GM12875 (cell line): ENCODE measurements at regions not wholly inside any gene's neighbourhood (a gene's known extent, or its start where the extent isn't known, plus 50 kb on each side); places are given as distances from the start of the nearest gene placed in this dataset.
A peak's percentile ranks its signal among the peaks of the same experiment; 100 is the strongest.

Source experiments
- H3K4me3 ChIP-seq: one replicate; pipeline ENCODE4 v1.5.1; 2011; ENCODE audit warnings: low read depth, low read length, control low read depth
- CTCF ChIP-seq: IDR thresholded peaks from 2 replicates; pipeline ENCODE4 v1.5.1; 2011; ENCODE audit warnings: low read depth, mild to moderate bottlenecking, control low read depth, inconsistent platforms, low read length, moderate library complexity, borderline replicate concordance; ENCODE audit not compliant: insufficient read depth

GRCh38 chr17:77455111-77455890 lies 314.5 kb downstream of the SEC14L1 start:
- TF ChIP-seq CTCF = no peak
- H3K4me3 ChIP-seq = peak overlapping the region; percentile 58

- peak overlapping the region; percentile 58 for H3K4me3 ChIP-seq
- no peak for TF ChIP-seq CTCF
Measured at GRCh38 chr17:77455891-77456260, 315.1 kb downstream of the SEC14L1 start.

- no peak for TF ChIP-seq CTCF
- H3K4me3 ChIP-seq = peak overlapping the region; percentile 28
Measured at GRCh38 chr17:77456271-77456950, 315.6 kb downstream of the SEC14L1 start.

DNA sequence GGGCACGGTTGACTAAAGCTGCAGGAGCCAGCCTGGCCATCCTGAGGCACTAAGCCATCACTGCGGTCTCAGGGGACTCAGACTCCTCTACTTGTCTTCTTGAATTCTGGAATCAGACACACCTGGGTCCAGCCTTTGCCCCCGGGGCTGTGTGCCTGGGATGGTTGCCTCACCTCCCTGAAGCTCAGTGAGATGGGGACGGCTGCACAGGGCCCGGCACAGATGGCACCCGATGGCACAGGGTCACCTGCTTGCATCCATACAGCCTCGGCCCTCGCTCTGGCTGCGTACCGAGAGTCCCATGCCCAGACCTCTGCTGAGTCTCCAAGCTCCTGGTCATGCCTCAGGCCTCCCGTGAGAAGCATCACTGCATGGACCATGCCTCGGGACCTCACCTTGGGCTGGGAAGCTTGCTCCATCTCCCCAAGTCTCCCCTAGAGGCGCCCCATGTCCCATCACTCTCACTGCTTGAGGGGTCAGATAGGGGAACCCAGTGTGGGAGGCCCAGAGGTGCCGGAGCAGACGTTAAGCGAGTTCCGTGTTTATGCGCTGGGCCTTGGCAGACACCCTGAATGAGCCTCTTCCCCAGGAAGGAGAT lies 316.3 kb downstream of the SEC14L1 start:
- TF ChIP-seq CTCF = peak; percentile 46; the same call in 1 of the 2 replicates
- peak overlapping the region; percentile 28 for H3K4me3 ChIP-seq

DNA sequence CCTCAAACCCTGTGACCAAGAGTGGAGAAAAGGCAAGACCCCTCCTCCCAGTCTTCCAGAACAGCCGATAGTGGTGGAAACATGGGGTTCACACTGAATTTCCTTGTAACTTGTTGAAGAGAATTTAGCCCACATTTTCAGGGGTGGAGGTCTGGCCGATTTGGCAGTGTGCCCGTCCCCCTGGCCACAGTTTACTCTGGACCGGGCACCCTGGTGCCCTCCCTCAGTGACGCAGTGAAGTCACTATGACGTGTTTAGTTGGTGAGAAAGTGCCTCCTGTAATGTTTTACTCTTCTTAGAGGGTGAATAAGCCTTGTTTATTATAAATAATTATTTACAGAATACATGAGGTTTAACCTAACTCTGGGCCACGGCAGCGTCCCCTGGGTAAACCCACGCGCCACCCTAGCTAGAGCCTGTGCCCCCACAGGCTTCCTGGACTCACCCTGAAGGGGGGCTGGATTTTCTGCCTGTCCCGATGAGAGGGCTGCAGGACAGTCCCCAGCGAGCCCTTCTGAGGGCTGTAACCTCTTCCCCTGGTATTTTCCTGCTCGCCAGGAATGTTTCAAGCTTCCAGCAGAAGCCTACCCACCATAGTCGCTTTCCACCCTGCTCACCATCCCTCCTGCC lies 316.9 kb downstream of the SEC14L1 start:
- no peak for TF ChIP-seq CTCF
- peak overlapping the region; percentile 28 for H3K4me3 ChIP-seq

DNA sequence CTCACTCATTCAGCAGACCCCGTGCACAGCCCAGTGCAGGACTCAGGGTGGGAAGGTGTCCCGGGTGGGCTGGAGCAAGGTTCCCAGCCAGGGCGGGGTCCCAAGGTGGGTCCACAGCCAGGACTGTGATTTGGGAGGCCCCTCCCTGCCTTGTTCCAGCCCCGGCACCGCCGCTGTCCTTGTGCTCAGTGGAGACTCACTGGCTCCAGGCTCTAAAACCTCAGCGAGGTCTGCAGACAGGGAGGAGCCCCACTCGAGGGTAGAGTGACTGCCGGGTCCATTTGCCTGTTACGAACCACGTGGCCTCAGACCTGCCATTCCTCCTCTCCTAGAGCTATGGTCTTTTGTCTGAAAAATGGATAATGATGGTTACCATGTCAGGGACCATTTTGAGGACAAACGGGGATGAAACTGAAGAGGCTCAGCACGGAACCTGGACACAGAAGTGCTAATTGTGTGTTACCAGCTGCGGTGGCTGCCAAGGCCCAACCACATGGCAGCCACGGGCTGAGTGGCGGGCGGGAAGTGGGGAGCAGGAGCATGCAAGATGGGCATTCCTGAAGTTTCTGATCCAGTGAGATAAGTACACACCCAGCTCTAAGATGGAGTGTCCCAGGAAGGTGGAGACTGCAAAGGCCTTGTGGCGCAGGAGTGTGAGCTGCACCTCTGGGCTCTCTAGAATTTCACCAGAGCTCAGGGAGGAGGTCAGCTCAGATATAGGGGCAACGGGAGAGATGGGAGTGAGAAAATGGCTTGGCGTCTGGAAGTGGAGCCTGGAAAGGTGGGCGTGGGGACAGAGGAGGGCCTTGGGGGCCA lies 317.6 kb downstream of the SEC14L1 start:
- H3K4me3 ChIP-seq = no peak overlapping the region
- TF ChIP-seq CTCF = no peak
